ENCODE measurements at regions not wholly inside any gene's neighbourhood (a gene's known extent, or its start where the extent isn't known, plus 50 kb on each side); places are given as distances from the start of the nearest gene placed in this dataset.

GRCh38 chr6:1542764-1543163 is 67.0 kb upstream of the FOXC1 start:
- Histone ChIP-seq H3K36me3 (ENCODE audit: control insufficient read depth, insufficient read depth, low read length) (no peaks in the 10 kb centered on the region), H3K4me3 (ENCODE audit: insufficient read depth, low read depth, low read length) (no peak overlapping the region), H3K27ac (ENCODE audit: insufficient read depth, low read depth, low read length, poor library complexity, severe bottlenecking) (no peak overlapping the region), H3K4me1 (ENCODE audit: control insufficient read depth, insufficient read depth, low read length) (no peaks in the 10 kb centered on the region), H3K9me3 (ENCODE audit: control insufficient read depth, low read length) (no peaks in the 10 kb centered on the region), H3K27me3 (ENCODE audit: control insufficient read depth, insufficient read depth, low read length, poor library complexity, severe bottlenecking) (no peaks in the 10 kb centered on the region)
- WGBS, 2 experiments: 69 to 76% methylated on average over 3 of the region's 3 CpGs

DNA sequence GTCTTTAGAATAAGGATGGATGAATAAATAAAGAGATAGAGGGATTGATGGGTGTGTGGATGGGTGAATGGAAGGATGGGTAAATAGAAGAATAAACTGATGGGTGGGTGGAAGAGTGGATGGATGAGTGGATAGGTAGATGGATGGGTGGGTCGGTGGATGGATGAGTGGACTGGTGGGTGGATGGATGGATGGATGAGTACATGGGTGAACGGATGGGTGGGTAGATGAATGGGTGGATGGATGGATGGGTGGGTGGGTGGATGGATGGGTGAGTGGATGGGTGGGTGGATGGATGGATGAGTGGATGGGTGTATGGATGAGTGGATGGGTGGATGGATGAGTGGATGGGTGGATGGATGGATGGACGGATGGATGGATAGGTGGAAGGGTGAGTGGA is 65.7 kb upstream of the FOXC1 start:
- no peaks in the 10 kb centered on the region for H3K36me3 ChIP-seq (ENCODE audit: control insufficient read depth, insufficient read depth, low read length)
- H3K27ac ChIP-seq (ENCODE audit: insufficient read depth, low read depth, low read length, poor library complexity, severe bottlenecking): no peak overlapping the region
- no peaks in the 10 kb centered on the region for H3K9me3 ChIP-seq (ENCODE audit: control insufficient read depth, low read length)
- no peaks in the 10 kb centered on the region for H3K27me3 ChIP-seq (ENCODE audit: control insufficient read depth, insufficient read depth, low read length, poor library complexity, severe bottlenecking)
- no peak overlapping the region for H3K4me3 ChIP-seq (ENCODE audit: insufficient read depth, low read depth, low read length)
- WGBS, 2 experiments: 88 to 93% methylated on average over 3 of the region's 3 CpGs
- no peaks in the 10 kb centered on the region for H3K4me1 ChIP-seq (ENCODE audit: control insufficient read depth, insufficient read depth, low read length)

GRCh38 chr6:1544603-1545002 is 65.1 kb upstream of the FOXC1 start:
- Histone ChIP-seq H3K36me3 (ENCODE audit: control insufficient read depth, insufficient read depth, low read length) (no peaks in the 10 kb centered on the region), H3K27me3 (ENCODE audit: control insufficient read depth, insufficient read depth, low read length, poor library complexity, severe bottlenecking) (no peaks in the 10 kb centered on the region), H3K4me3 (ENCODE audit: insufficient read depth, low read depth, low read length) (no peak overlapping the region), H3K4me1 (ENCODE audit: control insufficient read depth, insufficient read depth, low read length) (no peaks in the 10 kb centered on the region), H3K27ac (ENCODE audit: insufficient read depth, low read depth, low read length, poor library complexity, severe bottlenecking) (no peak overlapping the region), H3K9me3 (ENCODE audit: control insufficient read depth, low read length) (no peaks in the 10 kb centered on the region)
- WGBS, 2 experiments: 78 to 86% methylated on average over 2 of the region's 2 CpGs

GRCh38 chr6:1545654-1546053 is 64.1 kb upstream of the FOXC1 start:
- WGBS, 2 experiments: 88 to 90% methylated on average over 12 of the region's 12 CpGs

DNA sequence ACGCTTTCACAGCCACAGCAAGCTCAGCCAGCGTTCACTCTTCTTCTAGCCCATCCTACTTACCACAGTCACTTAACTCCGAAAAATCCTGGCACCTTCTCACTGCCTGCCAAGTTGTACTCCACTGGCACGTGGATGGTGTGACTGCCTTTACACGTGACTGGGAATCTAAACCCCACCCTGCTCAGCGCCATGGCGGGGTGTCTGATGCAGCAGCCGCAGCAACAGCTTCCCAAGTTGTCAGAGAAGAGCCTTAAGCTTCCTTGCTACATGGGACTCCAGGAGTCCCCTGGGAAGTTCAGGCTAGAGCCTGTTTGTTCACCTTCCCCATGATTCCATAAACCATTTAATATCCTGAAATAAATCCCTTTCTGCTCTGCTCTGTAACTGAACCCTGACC is 61.9 kb upstream of the FOXC1 start:
- H3K36me3 ChIP-seq (ENCODE audit: control insufficient read depth, insufficient read depth, low read length): no peaks in the 10 kb centered on the region
- WGBS, 2 experiments: 92 to 93% methylated on average over 8 of the region's 8 CpGs
- no peak overlapping the region for H3K27ac ChIP-seq (ENCODE audit: insufficient read depth, low read depth, low read length, poor library complexity, severe bottlenecking)
- no peak overlapping the region for H3K4me3 ChIP-seq (ENCODE audit: insufficient read depth, low read depth, low read length)
- H3K4me1 ChIP-seq (ENCODE audit: control insufficient read depth, insufficient read depth, low read length): no peaks in the 10 kb centered on the region
- H3K9me3 ChIP-seq (ENCODE audit: control insufficient read depth, low read length): no peaks in the 10 kb centered on the region
- H3K27me3 ChIP-seq (ENCODE audit: control insufficient read depth, insufficient read depth, low read length, poor library complexity, severe bottlenecking): no peaks in the 10 kb centered on the region

More at GRCh38 chr6:1545654-1546053, 64.1 kb upstream of the FOXC1 start:
- H3K4me3 ChIP-seq (ENCODE audit: insufficient read depth, low read depth, low read length): no peak overlapping the region
- H3K9me3 ChIP-seq (ENCODE audit: control insufficient read depth, low read length): no peaks in the 10 kb centered on the region
- no peaks in the 10 kb centered on the region for H3K27me3 ChIP-seq (ENCODE audit: control insufficient read depth, insufficient read depth, low read length, poor library complexity, severe bottlenecking)
- no peak overlapping the region for H3K27ac ChIP-seq (ENCODE audit: insufficient read depth, low read depth, low read length, poor library complexity, severe bottlenecking)
- no peaks in the 10 kb centered on the region for H3K36me3 ChIP-seq (ENCODE audit: control insufficient read depth, insufficient read depth, low read length)
- H3K4me1 ChIP-seq (ENCODE audit: control insufficient read depth, insufficient read depth, low read length): no peaks in the 10 kb centered on the region

DNA sequence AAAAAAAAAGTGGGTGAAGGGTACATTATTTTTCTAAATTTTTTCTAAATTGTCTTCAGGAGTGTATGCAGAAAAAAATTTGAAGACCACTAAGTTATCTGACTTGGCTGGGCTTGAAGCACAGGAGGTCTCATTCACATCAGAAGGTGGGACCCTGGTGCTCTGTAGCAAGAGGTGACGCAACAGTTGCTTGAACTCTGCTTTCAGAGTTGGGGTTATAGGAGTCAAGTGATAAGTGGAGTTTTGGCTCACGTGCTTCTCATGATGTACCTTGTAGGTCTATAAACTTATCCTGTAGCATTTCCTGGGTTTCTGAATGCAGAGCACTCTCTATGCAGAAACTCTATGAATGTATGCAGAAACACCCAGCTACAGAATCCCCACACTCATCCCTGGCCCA is 58.5 kb upstream of the FOXC1 start:
- WGBS, 2 experiments: 93 to 100% methylated on average over 2 of the region's 2 CpGs
- no peak overlapping the region for H3K4me3 ChIP-seq (ENCODE audit: insufficient read depth, low read depth, low read length)
- no peak overlapping the region for H3K27ac ChIP-seq (ENCODE audit: insufficient read depth, low read depth, low read length, poor library complexity, severe bottlenecking)
- no peaks in the 10 kb centered on the region for H3K9me3 ChIP-seq (ENCODE audit: control insufficient read depth, low read length)
- no peaks in the 10 kb centered on the region for H3K36me3 ChIP-seq (ENCODE audit: control insufficient read depth, insufficient read depth, low read length)
- no peaks in the 10 kb centered on the region for H3K4me1 ChIP-seq (ENCODE audit: control insufficient read depth, insufficient read depth, low read length)
- peaks cover 19% of the 10 kb centered on the region for H3K27me3 ChIP-seq (ENCODE audit: control insufficient read depth, insufficient read depth, low read length, poor library complexity, severe bottlenecking)

DNA sequence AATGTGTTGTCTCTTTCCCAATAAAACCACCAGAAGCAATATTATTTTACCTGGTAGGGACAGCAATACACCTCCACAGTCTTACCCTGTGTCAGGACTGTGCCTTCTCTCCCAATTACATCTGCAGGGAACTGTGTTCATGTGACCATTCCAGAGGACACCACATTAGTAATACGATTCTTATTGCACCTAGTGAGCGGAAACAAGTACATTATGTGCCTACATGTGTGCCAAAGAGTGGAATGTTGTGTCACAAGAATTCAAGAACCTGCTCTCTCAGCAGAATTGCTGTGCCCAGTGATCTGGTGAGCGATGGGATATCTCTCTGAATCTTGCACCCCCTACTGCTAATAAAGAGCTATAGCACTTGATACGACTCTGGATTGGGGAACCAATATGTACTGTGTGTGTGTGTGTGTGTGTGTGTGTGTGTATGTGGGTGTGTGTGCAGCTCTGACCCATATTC is 57.4 kb upstream of the FOXC1 start:
- H3K9me3 ChIP-seq (ENCODE audit: control insufficient read depth, low read length): no peaks in the 10 kb centered on the region
- H3K36me3 ChIP-seq (ENCODE audit: control insufficient read depth, insufficient read depth, low read length): no peaks in the 10 kb centered on the region
- 60 to 79% methylated on average over 4 of the region's 4 CpGs for WGBS, 2 experiments
- H3K4me1 ChIP-seq (ENCODE audit: control insufficient read depth, insufficient read depth, low read length): no peaks in the 10 kb centered on the region
- no peak overlapping the region for H3K4me3 ChIP-seq (ENCODE audit: insufficient read depth, low read depth, low read length)
- peaks cover 19% of the 10 kb centered on the region for H3K27me3 ChIP-seq (ENCODE audit: control insufficient read depth, insufficient read depth, low read length, poor library complexity, severe bottlenecking)
- H3K27ac ChIP-seq (ENCODE audit: insufficient read depth, low read depth, low read length, poor library complexity, severe bottlenecking): no peak overlapping the region

DNA sequence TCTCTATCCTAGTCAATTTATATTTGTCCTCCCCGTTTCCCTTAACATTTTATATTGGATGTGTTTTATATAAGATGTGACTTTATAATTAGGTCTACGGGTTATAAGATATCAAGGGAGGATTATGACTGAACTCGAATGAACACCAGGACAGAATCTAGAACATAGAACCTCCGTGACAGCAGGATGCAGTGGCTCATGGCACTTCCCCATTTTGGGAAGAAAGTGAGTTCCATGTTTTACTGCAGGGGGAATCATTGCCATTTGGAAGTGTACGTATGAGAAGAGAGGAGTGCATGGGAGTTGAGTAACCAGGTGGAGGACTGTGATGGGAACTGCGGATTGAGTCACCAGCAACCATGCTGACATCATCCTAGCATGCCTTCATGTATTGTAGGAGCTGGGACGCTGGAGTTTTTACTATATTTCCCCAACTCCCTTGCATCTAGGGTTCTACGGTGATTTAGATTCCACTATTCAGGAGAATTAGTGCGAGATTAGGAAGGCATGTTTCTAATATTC is 56.1 kb upstream of the FOXC1 start:
- H3K4me3 ChIP-seq (ENCODE audit: insufficient read depth, low read depth, low read length): no peak overlapping the region
- WGBS, 2 experiments: 94% methylated on average over 9 of the region's 9 CpGs
- H3K9me3 ChIP-seq (ENCODE audit: control insufficient read depth, low read length): no peaks in the 10 kb centered on the region
- no peaks in the 10 kb centered on the region for H3K4me1 ChIP-seq (ENCODE audit: control insufficient read depth, insufficient read depth, low read length)
- no peaks in the 10 kb centered on the region for H3K36me3 ChIP-seq (ENCODE audit: control insufficient read depth, insufficient read depth, low read length)
- no peak overlapping the region for H3K27ac ChIP-seq (ENCODE audit: insufficient read depth, low read depth, low read length, poor library complexity, severe bottlenecking)
- peaks cover 19% of the 10 kb centered on the region for H3K27me3 ChIP-seq (ENCODE audit: control insufficient read depth, insufficient read depth, low read length, poor library complexity, severe bottlenecking)

GRCh38 chr6:1554141-1554475 is 55.6 kb upstream of the FOXC1 start:
- H3K36me3 ChIP-seq (ENCODE audit: control insufficient read depth, insufficient read depth, low read length): no peaks in the 10 kb centered on the region
- H3K4me1 ChIP-seq (ENCODE audit: control insufficient read depth, insufficient read depth, low read length): no peaks in the 10 kb centered on the region
- 90 to 93% methylated on average over 8 of the region's 8 CpGs for WGBS, 2 experiments
- H3K9me3 ChIP-seq (ENCODE audit: control insufficient read depth, low read length): no peaks in the 10 kb centered on the region
- no peak overlapping the region for H3K27ac ChIP-seq (ENCODE audit: insufficient read depth, low read depth, low read length, poor library complexity, severe bottlenecking)
- H3K4me3 ChIP-seq (ENCODE audit: insufficient read depth, low read depth, low read length): no peak overlapping the region
- H3K27me3 ChIP-seq (ENCODE audit: control insufficient read depth, insufficient read depth, low read length, poor library complexity, severe bottlenecking): peaks cover 19% of the 10 kb centered on the region

DNA sequence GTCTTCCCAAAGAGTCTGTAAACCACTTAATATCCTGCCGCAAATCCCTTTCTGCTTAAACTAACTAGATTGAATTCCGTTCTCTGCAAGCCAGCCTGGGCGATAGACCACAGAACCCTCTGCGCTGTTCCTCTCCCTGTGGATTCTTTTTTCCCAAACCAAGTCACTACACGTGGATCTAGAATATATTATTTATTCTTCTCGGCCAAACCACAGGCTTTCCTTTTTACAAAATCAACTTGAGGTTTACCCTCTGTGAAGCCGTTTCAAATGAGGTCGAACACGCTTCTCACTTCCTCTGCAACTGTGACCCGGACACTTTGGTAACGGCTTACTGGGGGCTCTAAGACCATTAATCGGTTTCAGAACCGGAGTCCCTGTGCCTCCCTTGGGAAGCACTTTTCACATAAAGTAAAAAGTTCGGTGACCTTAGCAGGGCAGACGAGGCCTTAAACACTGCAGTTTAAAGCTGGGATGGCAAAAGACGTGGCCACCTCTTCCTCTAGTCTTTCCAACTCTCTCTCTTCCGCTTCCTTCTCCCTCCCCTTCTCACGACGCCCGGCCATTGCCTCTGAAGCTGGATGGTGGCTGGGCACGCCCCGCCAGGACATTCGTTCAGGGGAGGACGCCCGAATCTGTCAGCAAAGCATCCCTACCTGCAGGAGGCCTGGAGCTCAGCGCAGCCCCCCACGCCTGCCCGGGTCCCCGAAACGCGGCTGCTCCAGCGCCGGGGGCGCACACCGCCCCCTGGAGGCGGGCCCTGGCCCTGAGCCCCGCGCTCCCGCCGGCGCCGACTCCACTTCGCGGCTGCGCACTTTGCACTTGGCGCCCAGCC is 55.0 kb upstream of the FOXC1 start:
- no peaks in the 10 kb centered on the region for H3K36me3 ChIP-seq (ENCODE audit: control insufficient read depth, insufficient read depth, low read length)
- no peaks in the 10 kb centered on the region for H3K9me3 ChIP-seq (ENCODE audit: control insufficient read depth, low read length)
- H3K27ac ChIP-seq (ENCODE audit: insufficient read depth, low read depth, low read length, poor library complexity, severe bottlenecking): no peak overlapping the region
- peaks cover 19% of the 10 kb centered on the region for H3K27me3 ChIP-seq (ENCODE audit: control insufficient read depth, insufficient read depth, low read length, poor library complexity, severe bottlenecking)
- peak overlapping the region; percentile 34 for H3K4me3 ChIP-seq (ENCODE audit: insufficient read depth, low read depth, low read length)
- no peaks in the 10 kb centered on the region for H3K4me1 ChIP-seq (ENCODE audit: control insufficient read depth, insufficient read depth, low read length)
- WGBS, 2 experiments: 50 to 58% methylated on average over 46 of the region's 46 CpGs

Data from ectodermal cell (in vitro differentiated cells).